Glutamatergic neuron (in vitro differentiated cells): ENCODE measurements at regions not wholly inside any gene's neighbourhood (a gene's known extent, or its start where the extent isn't known, plus 50 kb on each side); places are given as distances from the start of the nearest gene placed in this dataset.

Source experiments
- DNase-seq: peaks from one replicate; pipeline ENCODE4 v3.0.0; 2022
- H3K27ac Mint-ChIP-seq: one replicate; pipeline ENCODE4 v1.8.0; 2020; ENCODE audit warnings: mild to moderate bottlenecking, mixed read lengths, inconsistent platforms; ENCODE audit not compliant: unreplicated experiment
- H3K27me3 Mint-ChIP-seq: one replicate; pipeline ENCODE4 v1.8.0; 2020; ENCODE audit warnings: mild to moderate bottlenecking, moderate library complexity, mixed read lengths, inconsistent platforms; ENCODE audit not compliant: unreplicated experiment
- H3K36me3 Mint-ChIP-seq: one replicate; pipeline ENCODE4 v1.8.0; 2020; ENCODE audit warnings: mild to moderate bottlenecking, mixed read lengths, inconsistent platforms; ENCODE audit not compliant: unreplicated experiment
- H3K4me1 Mint-ChIP-seq: one replicate; pipeline ENCODE4 v1.8.0; 2020; ENCODE audit warnings: mild to moderate bottlenecking, low read depth, mixed read lengths, inconsistent platforms; ENCODE audit not compliant: unreplicated experiment
- H3K4me3 Mint-ChIP-seq: one replicate; pipeline ENCODE4 v1.8.0; 2020; ENCODE audit warnings: mild to moderate bottlenecking, mixed read lengths, inconsistent platforms; ENCODE audit not compliant: unreplicated experiment
- H3K9me3 Mint-ChIP-seq: one replicate; pipeline ENCODE4 v1.8.0; 2020; ENCODE audit warnings: mild to moderate bottlenecking, moderate library complexity, mixed read lengths, inconsistent platforms; ENCODE audit not compliant: unreplicated experiment
- TF ChIP-seq, protein P1 (sequence below): fragments of 200-600 bp; sonication (generic); IDR thresholded peaks from one replicate; pipeline ENCODE4 v1.5.0; 2021; ENCODE audit not compliant: partially characterized antibody, unreplicated experiment

- Mint-ChIP-seq H3K9me3 (no peaks in the 10 kb centered on the region), H3K4me1 (peaks cover 11% of the 10 kb centered on the region), H3K27me3 (peaks cover 2% of the 10 kb centered on the region), H3K36me3 (no peaks in the 10 kb centered on the region), H3K4me3 (no peak overlapping the region), H3K27ac (no peak overlapping the region)
- DNase-seq = no peak
- TF ChIP-seq, protein P1, sequence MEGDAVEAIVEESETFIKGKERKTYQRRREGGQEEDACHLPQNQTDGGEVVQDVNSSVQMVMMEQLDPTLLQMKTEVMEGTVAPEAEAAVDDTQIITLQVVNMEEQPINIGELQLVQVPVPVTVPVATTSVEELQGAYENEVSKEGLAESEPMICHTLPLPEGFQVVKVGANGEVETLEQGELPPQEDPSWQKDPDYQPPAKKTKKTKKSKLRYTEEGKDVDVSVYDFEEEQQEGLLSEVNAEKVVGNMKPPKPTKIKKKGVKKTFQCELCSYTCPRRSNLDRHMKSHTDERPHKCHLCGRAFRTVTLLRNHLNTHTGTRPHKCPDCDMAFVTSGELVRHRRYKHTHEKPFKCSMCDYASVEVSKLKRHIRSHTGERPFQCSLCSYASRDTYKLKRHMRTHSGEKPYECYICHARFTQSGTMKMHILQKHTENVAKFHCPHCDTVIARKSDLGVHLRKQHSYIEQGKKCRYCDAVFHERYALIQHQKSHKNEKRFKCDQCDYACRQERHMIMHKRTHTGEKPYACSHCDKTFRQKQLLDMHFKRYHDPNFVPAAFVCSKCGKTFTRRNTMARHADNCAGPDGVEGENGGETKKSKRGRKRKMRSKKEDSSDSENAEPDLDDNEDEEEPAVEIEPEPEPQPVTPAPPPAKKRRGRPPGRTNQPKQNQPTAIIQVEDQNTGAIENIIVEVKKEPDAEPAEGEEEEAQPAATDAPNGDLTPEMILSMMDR = no peak
Measured at GRCh38 chr2:122205641-122206040, 450.2 kb downstream of the TSN start.

GRCh38 chr2:122206101-122206500, 450.6 kb downstream of the TSN start:
- TF ChIP-seq, protein P1 = no peak
- H3K27me3 Mint-ChIP-seq = peaks cover 2% of the 10 kb centered on the region
- H3K27ac Mint-ChIP-seq = no peak overlapping the region
- H3K4me3 Mint-ChIP-seq = no peak overlapping the region
- peaks cover 11% of the 10 kb centered on the region for H3K4me1 Mint-ChIP-seq
- no peaks in the 10 kb centered on the region for H3K36me3 Mint-ChIP-seq
- H3K9me3 Mint-ChIP-seq = no peaks in the 10 kb centered on the region
- no peak for DNase-seq

GRCh38 chr2:122209377-122209776, 453.9 kb downstream of the TSN start:
- no peak for DNase-seq
- H3K36me3 Mint-ChIP-seq = no peaks in the 10 kb centered on the region
- no peaks in the 10 kb centered on the region for H3K9me3 Mint-ChIP-seq
- H3K27me3 Mint-ChIP-seq = no peaks in the 10 kb centered on the region
- peaks cover 11% of the 10 kb centered on the region for H3K4me1 Mint-ChIP-seq
- H3K27ac Mint-ChIP-seq = no peak overlapping the region
- no peak overlapping the region for H3K4me3 Mint-ChIP-seq
- TF ChIP-seq, protein P1 = no peak

DNA sequence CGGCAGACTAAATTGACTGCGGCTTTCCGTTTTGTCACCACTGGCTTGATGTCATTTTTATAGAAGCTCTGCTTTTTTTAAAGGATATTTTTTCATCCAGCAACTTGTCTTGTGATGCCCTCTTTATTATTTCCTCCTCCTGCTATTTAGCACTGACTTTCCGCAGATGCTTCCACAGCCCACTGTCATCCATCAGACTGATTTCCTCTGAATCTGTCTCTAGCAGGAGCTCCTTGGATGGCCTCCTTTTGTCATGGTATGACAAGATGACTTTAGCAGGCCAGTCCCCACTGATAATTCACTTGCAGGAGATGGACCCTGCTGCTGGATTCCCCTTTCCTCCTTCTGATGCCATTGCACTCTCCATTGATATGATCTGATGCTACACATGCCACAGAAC, 454.6 kb downstream of the TSN start:
- TF ChIP-seq, protein P1 = no peak
- Mint-ChIP-seq H3K27ac (no peak overlapping the region), H3K9me3 (no peaks in the 10 kb centered on the region), H3K27me3 (no peaks in the 10 kb centered on the region), H3K4me1 (peaks cover 11% of the 10 kb centered on the region), H3K4me3 (no peak overlapping the region), H3K36me3 (no peaks in the 10 kb centered on the region)
- DNase-seq = no peak

GRCh38 chr2:122210898-122211856, 455.7 kb downstream of the TSN start:
- peaks cover 1% of the 10 kb centered on the region for H3K27me3 Mint-ChIP-seq

More at GRCh38 chr2:122210898-122211856, 455.7 kb downstream of the TSN start:
- TF ChIP-seq, protein P1 = no peak
- no peak overlapping the region for H3K27ac Mint-ChIP-seq
- DNase-seq = no peak
- H3K9me3 Mint-ChIP-seq = no peaks in the 10 kb centered on the region
- H3K4me1 Mint-ChIP-seq = peaks cover 11% of the 10 kb centered on the region
- H3K4me3 Mint-ChIP-seq = no peak overlapping the region
- no peaks in the 10 kb centered on the region for H3K36me3 Mint-ChIP-seq
